NCI-H69 (cell line): ENCODE measurements at regions not wholly inside any gene's neighbourhood (a gene's known extent, or its start where the extent isn't known, plus 50 kb on each side); places are given as distances from the start of the nearest gene placed in this dataset.

Experiments
- DNase-seq: peaks from one replicate; lab custom pipeline; 2025; lab: John Stamatoyannopoulos, UW

GRCh38 chr12:127886827-127887226 is 380.1 kb upstream of the TMEM132C start:
- no peak for DNase-seq

GRCh38 chr12:127888943-127889719 is 377.8 kb upstream of the TMEM132C start:
- no peak for DNase-seq

DNA sequence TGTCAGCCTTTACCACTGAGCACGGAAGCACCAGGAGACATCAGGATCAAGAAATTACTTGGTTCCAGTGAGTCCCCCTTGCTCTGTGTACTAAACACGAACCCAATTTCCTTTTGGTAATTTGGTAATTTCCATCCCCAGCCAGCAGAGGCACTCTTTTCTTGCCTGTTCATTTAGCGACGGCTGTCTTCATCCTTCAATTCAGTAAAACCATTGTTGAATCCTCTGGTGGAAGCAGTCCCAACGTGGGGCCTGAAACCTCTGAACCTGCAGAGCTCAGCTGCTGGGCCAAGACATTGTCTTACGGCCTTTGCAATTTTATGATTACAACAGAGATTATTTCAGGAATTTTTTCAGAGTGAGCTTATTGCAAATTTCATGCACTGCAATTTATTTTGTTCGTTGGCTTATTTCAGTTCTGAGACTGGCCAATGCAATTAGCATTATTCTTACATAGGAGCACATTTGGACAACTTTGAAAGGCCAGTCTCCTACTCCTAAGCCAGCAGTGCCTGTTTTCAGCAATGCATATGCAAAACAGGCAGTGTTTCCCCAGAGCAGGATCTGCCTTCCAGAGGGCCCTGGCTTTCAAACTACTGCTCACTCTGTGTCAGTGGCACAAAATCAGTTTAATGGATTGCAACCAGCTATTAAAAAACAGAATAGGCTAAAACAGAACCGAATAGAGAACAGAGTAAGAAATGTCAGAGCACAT is 372.9 kb upstream of the TMEM132C start:
- no peak for DNase-seq

DNA sequence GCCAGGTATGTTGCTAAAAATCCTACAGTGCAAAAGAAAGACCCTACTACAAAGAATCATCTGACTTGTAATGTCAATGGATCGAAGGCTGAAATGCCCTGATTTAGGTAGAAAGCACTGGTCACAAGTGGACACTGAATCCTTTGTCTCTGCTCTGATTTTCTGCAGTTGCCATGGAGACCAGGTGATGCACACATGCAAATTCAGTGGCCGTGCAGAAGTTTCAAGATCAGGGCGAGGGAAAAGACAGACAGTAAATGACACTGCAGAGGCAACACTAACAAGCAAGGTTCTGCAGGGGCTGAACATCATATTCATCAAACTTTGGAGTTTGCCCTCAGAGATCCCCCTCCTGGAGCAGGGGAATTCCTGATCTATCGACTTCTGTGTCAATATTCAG is 370.3 kb upstream of the TMEM132C start:
- DNase-seq: no peak

DNA sequence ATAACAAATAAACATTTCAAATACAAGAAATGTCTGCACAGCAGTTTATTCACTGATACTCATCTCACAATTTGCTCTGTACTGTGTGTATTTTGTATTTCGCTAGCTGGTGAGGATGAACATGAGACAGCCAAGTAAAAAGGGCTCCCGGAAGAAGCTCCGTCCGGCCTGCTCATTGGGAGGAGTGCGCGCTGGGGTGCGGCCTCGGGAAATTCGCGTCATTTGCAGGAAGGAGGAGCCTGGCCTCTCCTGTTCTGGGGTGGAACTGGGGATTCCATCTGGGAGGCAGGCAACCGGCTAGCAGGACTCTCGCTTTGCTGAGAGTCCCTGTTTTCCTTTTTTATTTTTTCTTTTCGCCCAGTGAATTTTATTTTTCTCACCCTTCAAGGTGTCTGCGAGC is 368.4 kb upstream of the TMEM132C start:
- no peak for DNase-seq

DNA sequence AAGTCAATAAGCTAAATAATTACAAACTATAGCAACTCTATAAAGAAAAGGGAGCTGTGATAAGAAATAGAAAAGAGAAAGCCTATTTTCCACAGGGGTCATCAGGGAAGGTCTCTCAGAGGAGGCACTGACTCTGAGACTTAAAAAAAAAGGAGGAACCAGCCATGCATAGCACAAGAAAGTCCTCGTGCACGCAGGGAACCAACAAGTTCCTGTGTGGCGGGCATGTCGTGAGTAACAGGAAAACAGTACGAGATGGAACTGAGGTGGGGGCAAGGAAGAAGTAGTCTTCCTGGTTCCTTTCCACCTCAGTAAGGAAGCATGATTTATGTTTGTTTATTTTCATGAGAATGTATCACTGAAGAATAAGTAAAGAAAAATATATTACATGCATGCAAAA is 367.0 kb upstream of the TMEM132C start:
- no peak for DNase-seq

- no peak for DNase-seq
These were observed 366.6 kb upstream of the TMEM132C start for GRCh38 chr12:127900386-127900785.

DNA sequence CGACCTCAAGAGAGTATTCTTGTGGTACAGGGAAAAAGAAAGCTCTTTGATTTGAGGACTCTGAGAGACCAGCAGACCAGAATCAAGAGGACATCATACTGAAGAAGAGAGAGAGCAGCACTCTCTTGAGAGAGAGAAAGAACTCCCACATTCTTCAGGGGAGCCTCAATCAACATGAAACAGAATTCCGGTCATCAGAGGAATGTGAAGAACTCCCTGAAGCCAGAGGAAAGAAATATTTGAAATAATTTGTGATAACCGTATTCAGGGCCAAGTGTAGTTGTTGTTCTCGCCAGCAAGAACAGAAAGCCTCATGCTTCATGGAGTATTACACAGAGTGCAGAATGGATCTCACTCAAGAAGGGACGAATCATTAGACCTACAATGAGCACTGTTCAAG is 363.8 kb upstream of the TMEM132C start:
- DNase-seq: no peak

- no peak for DNase-seq
These were observed 357.9 kb upstream of the TMEM132C start for GRCh38 chr12:127909041-127909440.

DNA sequence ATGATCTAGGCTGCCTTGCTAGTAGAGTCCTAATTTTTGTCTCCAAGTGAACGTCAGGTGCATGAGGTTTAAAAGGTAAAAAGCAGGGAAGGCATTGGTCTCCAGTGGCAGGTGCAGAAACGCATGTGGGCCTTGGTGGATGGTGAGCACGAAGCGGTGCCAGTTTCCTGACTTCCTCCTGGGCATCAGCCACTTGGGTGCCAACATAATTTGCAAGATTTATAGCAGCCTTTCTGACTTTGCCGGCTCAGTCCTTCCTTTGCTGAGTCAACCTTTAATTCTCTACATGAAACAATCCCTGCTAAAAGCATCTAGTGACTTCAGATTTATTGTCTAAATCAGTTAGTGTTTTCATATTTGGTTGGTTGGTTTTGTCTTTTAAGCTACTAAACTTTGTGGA is 355.7 kb upstream of the TMEM132C start:
- no peak for DNase-seq

DNA sequence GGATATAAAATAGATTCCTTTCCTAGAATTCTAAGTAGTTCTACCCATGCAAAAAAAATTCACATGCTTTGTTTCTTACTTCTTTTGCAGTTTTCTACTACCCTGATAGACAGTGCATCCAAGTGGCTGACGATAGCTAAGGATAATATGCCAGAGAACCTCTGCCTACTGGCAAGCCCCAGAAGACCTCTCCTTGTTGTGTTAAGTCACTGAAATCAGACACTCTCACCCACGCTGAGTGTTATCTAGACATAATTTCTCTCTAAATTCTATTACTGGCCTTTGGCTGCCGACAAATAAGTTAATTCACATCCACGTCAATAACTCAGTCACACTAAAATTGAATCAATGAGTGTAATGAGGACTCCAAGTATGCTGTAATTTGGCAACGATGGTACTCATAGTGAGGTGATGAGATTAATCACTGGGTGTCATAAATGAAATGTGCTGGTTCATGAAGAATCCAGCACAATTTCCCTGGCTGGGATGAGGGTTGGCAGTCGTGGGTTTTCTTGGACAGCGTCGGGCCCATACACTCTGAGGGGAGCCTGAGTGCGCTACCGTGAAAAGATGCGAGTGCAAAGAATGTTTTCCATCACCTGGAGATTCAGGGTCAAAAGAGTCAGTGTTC is 354.8 kb upstream of the TMEM132C start:
- no peak for DNase-seq

DNA sequence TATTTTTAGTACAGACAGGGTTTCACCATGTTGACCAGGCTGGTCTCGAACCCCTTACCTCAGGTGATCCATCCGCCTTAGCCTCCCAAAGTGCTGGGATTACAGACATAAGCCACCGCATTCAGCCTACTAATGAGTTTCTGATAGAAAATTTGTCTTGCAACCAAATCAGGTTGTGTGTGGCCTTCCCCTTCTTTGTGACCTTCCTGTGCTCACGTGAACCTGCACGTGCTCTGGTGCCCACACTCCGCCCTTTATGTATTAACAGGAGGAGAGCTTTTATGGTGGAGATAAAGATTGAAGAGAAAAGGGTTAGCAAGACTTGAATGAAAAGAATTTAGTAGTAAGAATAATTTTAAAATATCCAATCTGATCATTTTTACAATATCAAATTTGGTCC is 343.5 kb upstream of the TMEM132C start:
- no peak for DNase-seq

DNA sequence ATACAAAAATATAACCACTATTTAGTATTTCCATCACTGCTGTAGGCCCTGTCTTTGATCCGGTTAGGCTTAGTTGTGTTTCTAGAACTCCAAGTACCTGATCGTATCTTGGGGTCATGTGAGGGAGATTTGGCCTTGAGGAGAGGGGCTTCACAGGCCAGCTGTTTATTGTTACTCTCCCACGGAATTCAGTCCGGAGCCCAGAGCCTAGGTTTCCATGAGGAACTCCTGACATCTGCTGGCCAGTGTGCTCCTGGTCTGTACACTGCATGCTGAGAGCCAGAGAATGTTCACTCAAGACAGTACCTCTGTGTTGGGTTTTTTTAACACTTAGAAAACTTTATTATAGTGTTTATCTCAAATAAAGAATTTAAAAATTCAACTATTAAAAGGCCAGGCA is 341.0 kb upstream of the TMEM132C start:
- DNase-seq: no peak

GRCh38 chr12:127928178-127928577 is 338.8 kb upstream of the TMEM132C start:
- DNase-seq: no peak

DNA sequence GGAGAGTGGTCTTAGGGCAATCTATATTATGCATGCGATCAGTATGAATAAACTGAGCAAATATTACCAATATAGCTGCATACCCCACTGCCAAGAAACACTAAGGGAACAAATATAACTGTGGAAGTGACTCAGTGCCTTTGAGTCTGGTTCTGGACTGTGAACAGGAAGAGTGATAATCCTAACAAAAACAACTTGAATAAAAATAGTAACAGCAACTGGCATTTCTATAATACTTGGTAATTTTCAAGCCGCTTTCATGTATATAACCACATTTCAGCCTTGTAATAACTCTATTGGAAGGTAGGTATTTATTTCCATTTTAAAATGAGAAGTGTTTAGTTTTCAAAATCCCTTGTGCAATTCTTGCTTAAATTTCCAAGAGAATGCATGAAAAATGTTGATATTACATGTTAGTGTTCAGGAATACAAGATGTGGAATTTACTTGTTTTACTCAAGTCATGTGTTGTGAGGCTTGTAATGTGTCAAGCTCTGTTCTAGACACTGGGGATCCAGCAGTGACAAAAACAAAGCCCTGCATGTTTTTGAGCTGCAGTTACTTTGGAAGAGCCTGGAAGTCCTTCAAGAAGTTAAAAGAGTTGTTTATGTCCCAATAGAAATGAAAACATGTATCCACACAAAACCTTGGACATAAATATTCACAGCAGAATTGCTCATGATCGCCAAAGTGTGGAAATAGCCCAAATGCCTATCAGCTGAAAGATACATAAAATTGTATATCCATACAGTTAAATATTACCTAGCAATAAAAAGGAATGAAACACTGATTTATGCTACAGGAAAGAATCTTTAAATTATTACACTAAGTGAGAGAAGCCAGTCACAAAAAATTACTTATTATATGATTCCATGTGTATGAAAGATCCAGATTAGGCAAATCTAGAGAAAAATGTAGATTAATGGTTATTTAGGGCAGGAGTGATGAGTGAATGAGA is 338.1 kb upstream of the TMEM132C start:
- DNase-seq: no peak

DNA sequence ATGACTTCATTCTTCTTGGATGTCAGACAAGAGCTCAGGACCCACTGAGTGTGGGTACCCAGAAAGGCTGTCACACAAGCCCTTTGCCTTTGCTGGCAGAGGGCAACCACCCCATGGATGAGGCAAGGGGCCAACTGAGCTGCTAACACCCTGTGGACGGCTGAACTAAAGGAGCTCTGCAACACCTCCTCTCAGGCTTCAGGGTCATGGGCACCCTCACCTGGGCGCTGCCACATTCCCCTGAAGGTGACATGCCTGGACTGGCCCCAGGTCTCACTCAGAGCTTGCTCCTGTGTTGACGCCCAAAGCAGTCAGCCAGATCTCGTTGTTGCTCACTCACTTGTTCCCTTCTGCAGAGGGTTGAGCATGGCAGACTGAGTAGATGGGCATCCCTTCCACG is 336.8 kb upstream of the TMEM132C start:
- DNase-seq: no peak

GRCh38 chr12:127934409-127934808 is 332.6 kb upstream of the TMEM132C start:
- no peak for DNase-seq

DNA sequence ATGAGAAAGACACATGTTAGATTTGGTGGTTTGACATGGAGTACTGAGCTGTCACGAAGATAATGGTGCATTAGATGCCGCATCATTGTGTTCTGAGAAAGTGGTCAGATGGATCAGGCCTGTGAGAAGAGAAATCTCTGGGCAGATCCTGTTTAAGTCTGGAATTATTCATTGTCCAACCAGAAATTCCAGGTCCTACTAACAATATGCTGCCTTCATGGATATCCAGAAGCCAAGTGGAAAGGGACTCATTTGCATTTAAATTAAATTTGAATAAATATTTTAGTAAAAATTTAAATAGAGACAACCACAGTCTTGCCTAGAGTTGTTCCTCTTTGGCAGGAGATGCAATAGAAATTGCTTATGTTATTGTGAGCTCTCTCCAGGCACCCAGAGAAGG is 330.5 kb upstream of the TMEM132C start:
- no peak for DNase-seq

DNA sequence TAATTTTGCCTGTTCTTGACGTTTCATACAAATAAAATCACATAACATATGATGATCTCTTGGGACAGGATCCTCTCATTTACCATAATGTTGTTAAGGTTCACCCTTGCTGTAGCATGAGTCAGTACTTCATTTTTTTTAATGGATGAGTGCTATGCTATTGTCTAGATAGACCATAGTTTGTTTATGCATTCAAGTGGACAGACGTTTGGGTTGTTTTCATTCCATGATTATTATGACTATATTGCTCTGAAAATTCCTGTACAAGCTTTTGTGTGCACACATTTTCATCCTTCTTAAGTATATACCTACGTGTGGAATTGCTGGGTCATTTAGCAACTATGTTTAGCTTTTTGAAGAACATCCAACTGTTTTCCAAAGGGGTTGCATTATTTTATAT is 325.6 kb upstream of the TMEM132C start:
- DNase-seq: no peak

DNA sequence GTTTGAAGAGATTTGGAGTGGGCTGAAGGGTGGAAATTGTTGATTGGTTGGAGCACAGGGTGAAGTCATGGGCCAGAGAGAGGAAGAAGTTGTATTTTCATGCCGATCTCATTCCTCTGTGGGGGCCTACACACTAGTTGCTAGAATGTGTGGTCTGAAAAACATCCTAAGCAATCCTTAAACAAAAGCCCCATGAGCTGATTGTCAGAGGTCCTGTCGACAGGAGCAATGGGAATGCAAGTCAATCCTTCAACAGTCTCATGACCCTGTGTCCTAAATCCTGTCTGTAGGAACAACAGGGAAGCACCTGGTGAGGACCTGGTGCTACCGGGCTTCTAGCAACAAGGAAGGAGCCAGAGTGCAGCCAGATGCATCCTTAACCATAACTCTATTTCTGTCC is 324.0 kb upstream of the TMEM132C start:
- no peak for DNase-seq

DNA sequence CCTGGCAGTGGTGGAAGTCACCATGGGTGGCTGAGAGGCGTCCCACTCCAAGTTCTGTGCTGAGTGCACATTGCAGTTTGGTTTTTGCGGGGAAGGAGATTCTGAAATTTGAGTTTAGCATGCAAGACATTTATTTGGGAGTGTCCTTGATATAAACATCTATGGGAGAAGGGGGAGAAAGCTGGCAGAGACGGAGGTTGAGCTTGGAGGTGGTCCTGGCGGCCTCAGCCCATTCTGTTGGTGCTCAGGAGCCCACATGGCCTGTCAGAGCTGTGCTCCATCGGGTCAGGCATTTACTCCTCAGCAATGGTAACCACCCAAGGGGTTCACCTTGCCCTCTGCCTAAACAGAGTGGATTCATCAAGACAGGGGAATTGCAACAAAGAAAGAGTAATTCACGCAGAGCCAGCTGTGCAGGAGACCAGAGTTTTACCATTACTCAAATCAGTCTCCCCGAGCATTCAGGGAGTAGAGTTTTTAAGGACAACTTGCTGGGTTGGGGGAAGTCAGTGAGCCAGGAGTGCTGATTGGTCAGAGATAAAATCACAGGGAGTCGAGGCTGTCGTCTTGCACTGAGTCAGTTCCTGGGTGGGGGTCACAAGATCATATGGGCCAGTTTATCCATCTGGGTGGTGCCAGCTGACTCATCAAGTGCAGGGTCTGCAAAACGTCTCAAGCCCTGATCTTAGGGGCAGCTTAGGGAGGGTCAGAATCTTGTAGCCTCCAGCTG is 323.3 kb upstream of the TMEM132C start:
- no peak for DNase-seq
